ENCODE measurements at regions not wholly inside any gene's neighbourhood (a gene's known extent, or its start where the extent isn't known, plus 50 kb on each side); places are given as distances from the start of the nearest gene placed in this dataset.
"Not testable (repeated sequence)": the region's sequence is repeated elsewhere in the genome, so short reads cannot be mapped to it uniquely, and the experiment has no call there.

DNA sequence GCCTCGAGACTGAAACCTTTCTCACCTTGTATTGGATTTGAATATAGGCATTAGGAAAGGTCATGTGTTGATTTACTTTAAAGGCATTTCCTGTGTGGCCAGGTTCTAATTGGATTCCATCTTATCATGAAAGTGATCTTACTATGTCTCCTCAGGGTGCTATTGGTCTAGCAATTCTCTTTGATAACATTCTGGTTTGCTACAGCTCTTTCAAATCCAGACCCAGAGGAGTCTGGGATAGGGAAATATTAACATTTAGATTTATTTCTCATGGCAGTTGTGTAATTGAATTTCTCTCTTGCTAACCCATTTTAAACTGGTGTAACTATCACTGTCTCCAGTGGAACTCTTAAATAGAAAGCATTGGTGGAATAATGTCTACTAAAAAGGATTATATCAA, 69.9 kb upstream of the NMUR2 start:
- H3K27me3 Mint-ChIP-seq = peaks cover 7 to 11% of the 10 kb centered on the region in 2 donors
- Histone ChIP-seq H3K27ac (ENCODE audit: low read depth, low read length) (no peak overlapping the region), H3K9me3 (ENCODE audit: control insufficient read depth in 1 of 2, low read length in 2 of 2) (no peaks in the 10 kb centered on the region), H3K4me1 (ENCODE audit: insufficient read depth, low read length) (no peaks in the 10 kb centered on the region), H3K27me3 (ENCODE audit: insufficient read depth, low read length) (no peaks in the 10 kb centered on the region), H3K36me3 (ENCODE audit: insufficient read depth, low read length) (no peaks in the 10 kb centered on the region), H3K4me3 (ENCODE audit: low read length in 2 of 2) (no peak overlapping the region)
- H3K9me3 Mint-ChIP-seq = no peaks in the 10 kb centered on the region
- ChIA-PET POLR2A (ENCODE audit: partially characterized antibody) (no interaction called here), CTCF (ENCODE audit: partially characterized antibody) (no interaction called here)
- intact Hi-C loops (cut with micrococcal nuclease) = no loop called here
- no peak overlapping the region for H3K27ac Mint-ChIP-seq
- no peak for DNase-seq
- H3K4me1 Mint-ChIP-seq = no peaks in the 10 kb centered on the region
- no peak overlapping the region for H3K4me3 Mint-ChIP-seq
- no peaks in the 10 kb centered on the region for H3K36me3 Mint-ChIP-seq

- Histone ChIP-seq H3K9me3 (ENCODE audit: control insufficient read depth in 1 of 2, low read length in 2 of 2) (no peaks in the 10 kb centered on the region), H3K4me3 (ENCODE audit: low read length in 2 of 2) (no peak overlapping the region), H3K27ac (ENCODE audit: low read depth, low read length) (no peak overlapping the region), H3K4me1 (ENCODE audit: insufficient read depth, low read length) (no peaks in the 10 kb centered on the region), H3K27me3 (ENCODE audit: insufficient read depth, low read length) (no peaks in the 10 kb centered on the region), H3K36me3 (ENCODE audit: insufficient read depth, low read length) (no peaks in the 10 kb centered on the region)
- Mint-ChIP-seq H3K9me3 (peaks cover 0 to 12% (median 4%) of the 10 kb centered on the region in 8 donors), H3K4me1 (no peaks in the 10 kb centered on the region), H3K27me3 (peaks cover 4 to 5% of the 10 kb centered on the region in 2 donors), H3K36me3 (no peaks in the 10 kb centered on the region), H3K4me3 (no peak overlapping the region), H3K27ac (no peak overlapping the region)
- POLR2A ChIA-PET (ENCODE audit: partially characterized antibody) = no interaction called here
- intact Hi-C loops (cut with micrococcal nuclease) = no loop called here
- CTCF ChIA-PET (ENCODE audit: partially characterized antibody) = no interaction called here
- no peak for DNase-seq
Observed at GRCh38 chr5:152477536-152477935, 72.5 kb upstream of the NMUR2 start.

- H3K27ac ChIP-seq (ENCODE audit: low read depth, low read length); H3K36me3 ChIP-seq (ENCODE audit: insufficient read depth, low read length); H3K4me3 ChIP-seq (ENCODE audit: low read length in 2 of 2); H3K9me3 ChIP-seq (ENCODE audit: control insufficient read depth in 1 of 2, low read length in 2 of 2); CTCF ChIA-PET (ENCODE audit: partially characterized antibody); H3K27me3 Mint-ChIP-seq; POLR2A ChIA-PET (ENCODE audit: partially characterized antibody); H3K4me3 Mint-ChIP-seq; H3K36me3 Mint-ChIP-seq; H3K27me3 ChIP-seq (ENCODE audit: insufficient read depth, low read length); intact Hi-C loops (cut with micrococcal nuclease); H3K4me1 ChIP-seq (ENCODE audit: insufficient read depth, low read length); H3K27ac Mint-ChIP-seq; H3K4me1 Mint-ChIP-seq; DNase-seq: not testable (repeated sequence)
- peaks cover 0 to 12% (median 4%) of the 10 kb centered on the region in 8 donors for H3K9me3 Mint-ChIP-seq
Observed at GRCh38 chr5:152479866-152480265, 74.8 kb upstream of the NMUR2 start.

GRCh38 chr5:152480677-152481076, 75.6 kb upstream of the NMUR2 start:
- H3K4me3 Mint-ChIP-seq; POLR2A ChIA-PET (ENCODE audit: partially characterized antibody); H3K36me3 Mint-ChIP-seq; H3K36me3 ChIP-seq (ENCODE audit: insufficient read depth, low read length); H3K4me1 ChIP-seq (ENCODE audit: insufficient read depth, low read length); CTCF ChIA-PET (ENCODE audit: partially characterized antibody); H3K9me3 ChIP-seq (ENCODE audit: control insufficient read depth in 1 of 2, low read length in 2 of 2); DNase-seq; H3K27ac Mint-ChIP-seq; H3K4me3 ChIP-seq (ENCODE audit: low read length in 2 of 2); H3K27ac ChIP-seq (ENCODE audit: low read depth, low read length); H3K27me3 ChIP-seq (ENCODE audit: insufficient read depth, low read length); H3K27me3 Mint-ChIP-seq; H3K4me1 Mint-ChIP-seq; intact Hi-C loops (cut with micrococcal nuclease): not testable (repeated sequence)
- peaks cover 0 to 12% (median 4%) of the 10 kb centered on the region in 8 donors for H3K9me3 Mint-ChIP-seq

DNA sequence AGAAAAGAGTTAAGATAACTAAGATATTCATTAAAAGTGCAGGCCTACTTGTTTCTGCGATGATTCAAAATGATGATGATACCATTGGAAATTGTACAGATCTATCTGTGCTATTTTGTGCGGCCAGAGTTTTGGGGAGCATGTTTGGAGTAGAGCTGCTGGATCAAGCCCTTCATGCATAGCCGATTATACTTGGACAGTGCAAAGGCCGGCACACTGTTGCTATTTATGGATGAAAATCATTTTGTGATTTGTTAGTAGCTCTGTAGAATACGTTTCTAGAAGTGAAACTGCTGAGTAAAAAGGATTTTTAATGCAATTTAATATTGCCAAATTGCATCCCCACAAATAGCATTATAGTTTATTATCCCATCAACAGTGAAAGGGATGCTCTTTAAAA, 82.1 kb upstream of the NMUR2 start:
- peaks cover 0 to 5% (median 3%) of the 10 kb centered on the region in 4 donors for H3K4me1 Mint-ChIP-seq
- no peak for DNase-seq
- ChIA-PET CTCF (ENCODE audit: partially characterized antibody) (no interaction called here), POLR2A (ENCODE audit: partially characterized antibody) (no interaction called here)
- H3K36me3 Mint-ChIP-seq = no peaks in the 10 kb centered on the region
- Histone ChIP-seq H3K4me3 (ENCODE audit: low read length in 2 of 2) (no peak overlapping the region), H3K9me3 (ENCODE audit: control insufficient read depth in 1 of 2, low read length in 2 of 2) (no peaks in the 10 kb centered on the region), H3K4me1 (ENCODE audit: insufficient read depth, low read length) (no peaks in the 10 kb centered on the region), H3K36me3 (ENCODE audit: insufficient read depth, low read length) (no peaks in the 10 kb centered on the region), H3K27ac (ENCODE audit: low read depth, low read length) (no peak overlapping the region), H3K27me3 (ENCODE audit: insufficient read depth, low read length) (no peaks in the 10 kb centered on the region)
- peaks cover 0 to 2% (median 0%) of the 10 kb centered on the region in 8 donors for H3K9me3 Mint-ChIP-seq
- peak overlapping the region in 2 of 8 donors; percentile 13 to 21 for H3K4me3 Mint-ChIP-seq
- H3K27me3 Mint-ChIP-seq = no peaks in the 10 kb centered on the region
- intact Hi-C loops (cut with micrococcal nuclease) = no loop called here
- no peak overlapping the region for H3K27ac Mint-ChIP-seq

DNA sequence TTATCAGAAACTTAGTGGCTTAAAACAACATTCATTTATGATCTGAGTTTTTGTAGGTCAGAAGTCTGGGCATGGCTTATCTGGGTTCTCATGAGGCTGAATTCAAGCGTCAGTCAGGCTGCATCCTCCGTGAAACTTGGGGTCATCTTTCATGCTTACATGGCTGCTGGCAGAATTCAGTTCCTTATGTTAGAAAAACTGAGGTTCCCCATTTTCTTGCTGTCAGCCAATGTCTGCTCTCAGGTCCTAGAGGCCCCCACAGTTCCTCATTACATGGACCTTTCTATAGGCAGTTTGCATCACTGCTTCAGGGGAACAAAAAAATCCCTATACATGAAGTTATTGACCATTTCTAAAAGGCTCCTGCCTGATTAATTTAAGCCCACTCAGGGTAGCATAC, 83.8 kb upstream of the NMUR2 start:
- Mint-ChIP-seq H3K4me3 (no peak overlapping the region), H3K36me3 (no peaks in the 10 kb centered on the region), H3K27me3 (peaks cover 0 to 1% of the 10 kb centered on the region in 2 donors), H3K9me3 (peaks cover 0 to 4% (median 0%) of the 10 kb centered on the region in 8 donors), H3K4me1 (peaks cover 0 to 5% (median 3%) of the 10 kb centered on the region in 4 donors), H3K27ac (no peak overlapping the region)
- CTCF ChIA-PET (ENCODE audit: partially characterized antibody) = interaction anchor here (0.9 kb wide), 1 partner anchor 1457 kb away, joined by 3 read pairs; no protein-coding TSS in a partner anchor
- H3K27ac ChIP-seq (ENCODE audit: low read depth, low read length) = no peak overlapping the region
- H3K27me3 ChIP-seq (ENCODE audit: insufficient read depth, low read length) = no peaks in the 10 kb centered on the region
- intact Hi-C loops (cut with micrococcal nuclease) = no loop called here
- no peak for DNase-seq
- H3K4me3 ChIP-seq (ENCODE audit: low read length in 2 of 2) = no peak overlapping the region
- H3K4me1 ChIP-seq (ENCODE audit: insufficient read depth, low read length) = no peaks in the 10 kb centered on the region
- H3K36me3 ChIP-seq (ENCODE audit: insufficient read depth, low read length) = no peaks in the 10 kb centered on the region
- POLR2A ChIA-PET (ENCODE audit: partially characterized antibody) = no interaction called here
- no peaks in the 10 kb centered on the region for H3K9me3 ChIP-seq (ENCODE audit: control insufficient read depth in 1 of 2, low read length in 2 of 2)

GRCh38 chr5:152499814-152500535, 94.9 kb upstream of the NMUR2 start:
- CTCF ChIA-PET (ENCODE audit: partially characterized antibody) = interaction anchor here (1.4 kb wide), 1 partner anchor 14 kb away, joined by 3 read pairs; no protein-coding TSS in a partner anchor
- H3K27me3 Mint-ChIP-seq = peaks cover 0 to 5% of the 10 kb centered on the region in 2 donors

More at GRCh38 chr5:152499814-152500535, 94.9 kb upstream of the NMUR2 start:
- Histone ChIP-seq H3K27ac (ENCODE audit: low read depth, low read length) (no peak overlapping the region), H3K27me3 (ENCODE audit: insufficient read depth, low read length) (no peaks in the 10 kb centered on the region), H3K4me1 (ENCODE audit: insufficient read depth, low read length) (no peaks in the 10 kb centered on the region), H3K36me3 (ENCODE audit: insufficient read depth, low read length) (no peaks in the 10 kb centered on the region), H3K4me3 (ENCODE audit: low read length in 2 of 2) (no peak overlapping the region), H3K9me3 (ENCODE audit: control insufficient read depth in 1 of 2, low read length in 2 of 2) (no peaks in the 10 kb centered on the region)
- H3K4me1 Mint-ChIP-seq = peaks cover 0 to 1% (median 0%) of the 10 kb centered on the region in 4 donors
- no peak overlapping the region for H3K27ac Mint-ChIP-seq
- intact Hi-C loops (cut with micrococcal nuclease) = no loop called here
- no peak for DNase-seq
- H3K4me3 Mint-ChIP-seq = no peak overlapping the region
- H3K36me3 Mint-ChIP-seq = no peaks in the 10 kb centered on the region
- peaks cover 0 to 2% (median 0%) of the 10 kb centered on the region in 8 donors for H3K9me3 Mint-ChIP-seq
- POLR2A ChIA-PET (ENCODE audit: partially characterized antibody) = no interaction called here
